GM12865 (cell line): ENCODE measurements at regions not wholly inside any gene's neighbourhood (a gene's known extent, or its start where the extent isn't known, plus 50 kb on each side); places are given as distances from the start of the nearest gene placed in this dataset.

Source experiments
- DNase-seq: peaks from one replicate; pipeline ENCODE4 v3.0.0; 2010; ENCODE audit warnings: low read depth
- H3K4me3 ChIP-seq: 2 replicates; pipeline ENCODE4 v1.5.1; 2011; ENCODE audit warnings: mild to moderate bottlenecking, low read depth, low read length, control low read depth
- TF ChIP-seq, protein P1 (sequence below): IDR thresholded peaks from 2 replicates; pipeline ENCODE4 v1.5.1; 2011; ENCODE audit warnings: low read length, control low read depth, low read depth, inconsistent platforms; ENCODE audit not compliant: insufficient read depth; ENCODE audit errors: missing control alignments

DNA sequence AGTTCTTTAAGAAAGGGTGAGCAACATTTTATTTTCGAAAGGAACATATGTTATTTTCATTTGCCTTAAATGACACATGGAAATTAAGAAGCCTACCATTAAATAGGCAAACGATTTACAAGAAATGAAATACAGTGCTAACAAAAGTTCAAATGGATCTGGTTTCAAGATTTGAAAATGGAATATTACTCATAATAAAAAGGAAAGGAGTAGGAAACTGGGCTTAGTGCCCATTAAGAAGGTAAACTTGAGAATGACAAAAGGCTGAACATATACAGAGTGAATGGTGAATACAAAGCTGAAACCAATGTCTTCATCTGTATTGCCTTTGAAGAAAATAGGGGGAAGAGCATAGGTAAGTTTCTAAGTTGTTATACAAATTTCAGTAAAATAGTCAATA is 974.2 kb upstream of the C9orf72 start:
- TF ChIP-seq, protein P1, sequence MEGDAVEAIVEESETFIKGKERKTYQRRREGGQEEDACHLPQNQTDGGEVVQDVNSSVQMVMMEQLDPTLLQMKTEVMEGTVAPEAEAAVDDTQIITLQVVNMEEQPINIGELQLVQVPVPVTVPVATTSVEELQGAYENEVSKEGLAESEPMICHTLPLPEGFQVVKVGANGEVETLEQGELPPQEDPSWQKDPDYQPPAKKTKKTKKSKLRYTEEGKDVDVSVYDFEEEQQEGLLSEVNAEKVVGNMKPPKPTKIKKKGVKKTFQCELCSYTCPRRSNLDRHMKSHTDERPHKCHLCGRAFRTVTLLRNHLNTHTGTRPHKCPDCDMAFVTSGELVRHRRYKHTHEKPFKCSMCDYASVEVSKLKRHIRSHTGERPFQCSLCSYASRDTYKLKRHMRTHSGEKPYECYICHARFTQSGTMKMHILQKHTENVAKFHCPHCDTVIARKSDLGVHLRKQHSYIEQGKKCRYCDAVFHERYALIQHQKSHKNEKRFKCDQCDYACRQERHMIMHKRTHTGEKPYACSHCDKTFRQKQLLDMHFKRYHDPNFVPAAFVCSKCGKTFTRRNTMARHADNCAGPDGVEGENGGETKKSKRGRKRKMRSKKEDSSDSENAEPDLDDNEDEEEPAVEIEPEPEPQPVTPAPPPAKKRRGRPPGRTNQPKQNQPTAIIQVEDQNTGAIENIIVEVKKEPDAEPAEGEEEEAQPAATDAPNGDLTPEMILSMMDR = no peak
- no peak for DNase-seq
- no peak overlapping the region for H3K4me3 ChIP-seq

DNA sequence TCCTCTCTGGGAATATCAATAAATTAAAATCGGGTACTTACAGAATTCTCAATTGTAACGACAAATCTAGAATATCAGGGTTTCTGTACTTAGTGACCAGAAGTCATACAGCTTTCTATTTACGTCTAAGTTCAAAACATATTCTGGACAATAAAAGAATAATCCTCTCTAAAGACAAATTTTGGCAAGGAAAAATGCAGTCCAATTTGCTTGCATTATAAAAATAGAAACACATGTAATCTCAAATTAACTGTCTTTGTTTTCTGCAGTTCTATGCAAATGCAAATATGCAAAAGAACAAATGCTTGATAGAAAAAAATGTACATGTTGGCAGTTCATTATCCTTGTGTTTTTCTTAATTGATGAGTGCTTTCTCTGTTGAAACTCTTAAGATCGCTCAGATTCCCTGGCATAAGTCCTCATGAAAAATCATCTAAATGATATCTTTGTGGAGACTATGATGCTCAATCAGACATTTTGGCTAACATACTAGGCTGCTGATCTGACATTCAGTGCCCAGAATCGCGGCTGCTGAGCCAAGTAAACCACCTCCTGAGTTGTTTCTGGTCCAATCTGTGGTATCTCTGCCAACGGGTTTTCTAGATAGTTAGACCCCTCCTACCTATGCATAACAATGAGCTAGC is 990.1 kb upstream of the C9orf72 start:
- H3K4me3 ChIP-seq = no peak overlapping the region
- TF ChIP-seq, protein P1 = no peak
- no peak for DNase-seq

DNA sequence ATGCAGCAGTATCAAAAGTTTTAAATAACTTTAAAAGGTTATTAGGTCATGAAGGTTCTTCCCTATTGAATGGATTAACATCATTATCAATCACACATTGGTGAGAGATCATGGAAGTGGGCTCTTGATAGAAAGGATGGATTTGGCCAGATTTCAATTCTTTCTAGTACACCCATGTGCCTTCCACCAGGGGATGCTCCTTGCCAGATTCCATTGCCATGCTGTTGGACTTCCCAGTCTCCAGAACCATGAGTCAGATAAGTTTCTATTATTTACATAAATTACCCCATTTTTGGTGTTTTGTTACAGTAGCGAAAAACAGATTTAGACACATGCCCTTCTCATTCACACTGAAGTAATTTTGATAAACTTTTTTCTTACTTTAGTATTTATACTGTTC is 1010.6 kb upstream of the C9orf72 start:
- TF ChIP-seq, protein P1 = no peak
- H3K4me3 ChIP-seq = no peak overlapping the region
- DNase-seq = no peak

DNA sequence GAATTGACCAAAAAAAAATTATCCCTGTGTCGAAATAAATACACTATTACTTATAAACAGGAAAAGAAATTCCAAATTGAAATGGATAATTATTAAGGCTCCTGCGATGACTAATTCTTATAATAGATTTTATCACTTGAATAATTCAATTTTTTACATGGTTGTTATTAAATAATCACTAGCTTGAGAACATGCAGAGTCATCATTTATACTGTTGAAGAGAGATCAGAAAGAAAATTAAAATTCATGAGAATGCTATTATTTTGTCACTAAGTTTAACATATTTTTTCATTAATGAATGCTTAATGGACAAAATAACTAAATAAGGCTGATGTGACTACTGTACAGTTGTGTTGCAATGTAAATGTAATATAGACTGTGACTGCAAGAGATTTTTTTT is 1011.3 kb upstream of the C9orf72 start:
- no peak overlapping the region for H3K4me3 ChIP-seq
- TF ChIP-seq, protein P1 = no peak
- DNase-seq = no peak

DNA sequence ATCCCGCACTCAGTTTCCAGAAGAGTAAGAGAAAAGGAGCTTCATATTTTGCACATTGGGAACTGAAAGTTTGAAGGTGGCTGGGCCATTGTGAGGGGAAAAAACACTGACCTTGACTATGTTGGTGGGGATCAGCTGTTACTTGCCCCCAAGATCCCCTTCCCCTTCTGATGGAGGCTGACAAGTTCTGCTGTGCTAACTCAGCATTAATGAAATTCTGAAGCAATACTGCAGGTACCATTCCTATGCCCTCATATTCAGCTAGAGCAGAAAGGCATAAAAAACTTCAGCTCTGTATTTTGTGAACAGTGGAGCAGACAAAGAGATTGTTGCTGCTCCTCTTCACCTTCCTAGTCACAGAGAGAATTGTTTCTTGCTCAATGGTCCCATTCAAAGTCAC is 1013.8 kb upstream of the C9orf72 start:
- TF ChIP-seq, protein P1 = no peak
- H3K4me3 ChIP-seq = no peak overlapping the region
- DNase-seq = no peak

DNA sequence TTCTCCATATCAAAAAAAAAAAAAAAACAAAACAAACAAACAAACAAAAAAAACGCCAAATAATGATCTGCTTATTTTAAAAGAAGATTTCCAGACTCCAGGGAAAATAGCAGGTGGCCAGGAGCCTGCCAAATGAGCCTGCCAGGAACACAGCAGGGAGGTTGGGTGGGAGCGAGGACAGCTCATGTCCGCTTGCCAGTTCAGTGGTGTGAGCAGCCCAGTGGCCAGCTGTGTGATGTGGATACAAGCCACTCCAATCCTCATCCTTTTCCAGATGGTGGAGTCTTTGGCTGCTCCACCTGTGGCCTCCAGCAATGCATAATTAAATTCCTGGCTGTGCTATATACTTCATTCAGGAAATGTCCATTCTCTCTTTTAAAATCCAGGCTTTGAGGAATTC is 1025.1 kb upstream of the C9orf72 start:
- DNase-seq = no peak
- TF ChIP-seq, protein P1 = no peak
- H3K4me3 ChIP-seq = no peak overlapping the region

DNA sequence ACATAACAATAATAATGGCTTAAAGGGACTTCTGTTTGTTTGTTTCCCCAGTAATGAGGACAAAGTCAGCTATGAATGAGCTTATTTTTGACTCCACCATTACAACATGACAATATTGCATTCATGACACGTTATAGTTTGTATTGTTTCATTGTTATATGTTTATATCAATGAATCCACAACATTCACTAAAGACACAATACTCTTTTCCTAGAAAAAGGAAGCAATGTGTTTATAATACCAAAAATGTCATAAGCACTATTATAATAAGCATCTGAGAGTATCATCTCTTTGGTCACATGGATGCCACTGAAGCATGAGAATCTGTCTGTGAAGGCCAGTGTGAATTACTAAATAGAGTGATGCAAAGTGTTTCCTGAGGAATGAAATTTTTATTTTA is 1026.9 kb upstream of the C9orf72 start:
- TF ChIP-seq, protein P1 = no peak
- no peak for DNase-seq
- H3K4me3 ChIP-seq = no peak overlapping the region
